Heart right ventricle (tissue), 16 donors: ENCODE measurements at regions not wholly inside any gene's neighbourhood (a gene's known extent, or its start where the extent isn't known, plus 50 kb on each side); places are given as distances from the start of the nearest gene placed in this dataset.
"Not testable (repeated sequence)": the region's sequence is repeated elsewhere in the genome, so short reads cannot be mapped to it uniquely, and the experiment has no call there.

ENCODE experiments used
- ATAC-seq, 8 donors: fragments of 200-7000 bp; cut with Tn5 transposase; one replicate each; pipeline ENCODE4 v1.9.1; 2020; ENCODE audit warnings: mild to moderate bottlenecking in 8 of 8, moderate library complexity in 8 of 8, moderate number of reproducible peaks in 1 of 8
- DNase-seq, 2 donors: peaks; one replicate each; pipeline ENCODE4 v3.0.0-alpha.2; 2020
- H3K27ac ChIP-seq, 10 donors: fragments of 200-600 bp; sonication (generic) in 2 of 10; one replicate each; pipeline versions ENCODE4 v1.5.0 to v1.8.0; 2020 to 2022; ENCODE audit warnings: mild to moderate bottlenecking in 3 of 10
- H3K27me3 ChIP-seq, 7 donors: fragments of 200-600 bp; one replicate each; pipeline ENCODE4 v1.8.0; 2021 to 2022; ENCODE audit warnings: mild to moderate bottlenecking in 2 of 7
- H3K36me3 ChIP-seq, 9 donors: fragments of 200-600 bp; sonication (generic) in 1 of 9; one replicate each; pipeline versions ENCODE4 v1.5.0 to v1.8.0; 2020 to 2022; ENCODE audit warnings: mild to moderate bottlenecking in 2 of 9
- H3K4me1 ChIP-seq, 9 donors: fragments of 200-600 bp; sonication (generic) in 1 of 9; one replicate each; pipeline versions ENCODE4 v1.5.0 to v1.8.0; 2020 to 2022; ENCODE audit warnings: mild to moderate bottlenecking in 4 of 9
- H3K4me3 ChIP-seq, 10 donors: fragments of 200-600 bp; sonication (generic) in 2 of 10; one replicate each; pipeline versions ENCODE4 v1.5.0 to v1.8.0; 2020 to 2022; ENCODE audit warnings: mild to moderate bottlenecking in 7 of 10, moderate library complexity in 2 of 10
- H3K9me3 ChIP-seq, 11 donors: fragments of 200-600 bp in 10 of 11; sonication (generic) in 2 of 11; one replicate each; pipeline versions ENCODE4 v1.5.0 to v1.8.0; 2013 to 2022; ENCODE audit warnings: mild to moderate bottlenecking in 2 of 11, control low read depth in 1 of 11, moderate library complexity in 1 of 11
- WGBS, 2 donors: extraction: QIAGEN DNeasy Blood & Tissue Kit; methylation state at CpG; one replicate each; pipeline ENCODE4 v1.1.7; 2013; ENCODE audit warnings: inconsistent platforms in 1 of 2; 5-methylcytosine and 5-hydroxymethylcytosine counted together
- intact Hi-C, 10 donors: fragments of 100-400 bp; cut with DNase I; formaldehyde crosslinking; loops; one replicate each; pipeline versions ENCODE4 v1.11.1 to v1.14.2; 2022
- TF ChIP-seq, protein P1 (sequence below), 9 donors: fragments of 200-600 bp; sonication (generic) in 2 of 9; IDR thresholded peaks; one replicate each; pipeline versions ENCODE4 v1.5.0 to v1.8.0; 2021 to 2022; ENCODE audit warnings: antibody characterized with exemption in 9 of 9, mild to moderate bottlenecking in 5 of 9, moderate library complexity in 1 of 9
- donor health status: Arrhythmogenic right ventricular cardiomyopathy.
- donor health status: ischemic (EF 13 %, LVEDD 7.1; RV severe dilation, severe dysfunction).
- donor health status: healthy with polysubstance abuse.
- donor health status: DM: no; HTN: yes; CAD: no.
- donor health status: DM: no; HTN: no; CAD: no.
- donor health status: ischemic (EF 25% LVEDD 6.9; RV normal size, moderate dysfunction).
- donor health status: ischemic (EF 25% LVEDD 5.7; RV mildly dilated, moderate dysfunction).
- donor health status: healthy.
- donor health status: DM: yes; HTN: yes; CAD: no.
- donor health status: Ischemic cardiomyopathy.
- donor health status: ischemic (EF 35%, LVEDD 5.7; RV mildly dilated, moderate dysfunction).
- donor health status: nonischemic (EF 11% LVEDD 7.7; RV severe dilation, severe dysfunction).
- donor health status: DM: yes; HTN: yes; CAD: no.
- donor health status: PGD.
- donor health status: ischemic (EF 29% LVEDD 5.4; RV normal size, mild dysfunction).
- donor health status: nonischemic (EF 23%, LVEDD 6.1; RV moderate dilation, normal function).

DNA sequence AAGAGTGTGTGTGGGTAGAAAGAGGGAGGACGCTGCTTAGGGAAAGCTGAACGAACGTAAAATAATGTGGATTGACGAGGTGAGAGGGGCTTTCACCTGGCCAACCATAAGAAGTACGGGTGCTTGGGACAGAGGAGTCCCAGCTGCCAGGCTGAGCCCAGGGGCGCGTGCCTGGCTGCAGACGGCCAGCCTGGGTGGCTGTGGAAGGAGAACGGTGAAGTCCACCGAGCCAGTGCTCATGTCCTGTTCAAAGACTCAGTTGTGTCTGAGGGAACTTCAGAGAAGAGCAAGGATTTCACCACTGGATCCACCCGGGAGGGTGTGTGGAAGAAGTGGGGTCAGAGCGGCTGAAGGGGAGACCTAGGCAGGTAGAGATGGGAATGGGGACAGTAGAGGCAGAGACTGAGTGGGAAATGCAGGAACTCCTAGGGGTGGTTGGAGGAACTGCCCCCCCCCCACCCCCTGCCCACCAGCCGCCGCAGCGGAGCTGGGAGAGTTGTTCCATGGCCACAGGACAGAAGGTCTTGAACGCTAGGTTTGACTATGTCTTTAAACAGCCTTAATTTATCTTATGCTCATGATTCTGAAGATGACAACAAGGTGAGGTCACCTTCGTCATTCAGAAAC, 68.1 kb upstream of the TBXT start:
- Histone ChIP-seq H3K27me3 (peaks cover 0 to 67% (median 37%) of the 10 kb centered on the region in 7 donors), H3K36me3 (no peaks in the 10 kb centered on the region), H3K9me3 (no peaks in the 10 kb centered on the region), H3K27ac (no peak overlapping the region), H3K4me3 (no peak overlapping the region), H3K4me1 (no peaks in the 10 kb centered on the region)
- no peak for DNase-seq
- intact Hi-C loops: no loop called here
- TF ChIP-seq, protein P1, sequence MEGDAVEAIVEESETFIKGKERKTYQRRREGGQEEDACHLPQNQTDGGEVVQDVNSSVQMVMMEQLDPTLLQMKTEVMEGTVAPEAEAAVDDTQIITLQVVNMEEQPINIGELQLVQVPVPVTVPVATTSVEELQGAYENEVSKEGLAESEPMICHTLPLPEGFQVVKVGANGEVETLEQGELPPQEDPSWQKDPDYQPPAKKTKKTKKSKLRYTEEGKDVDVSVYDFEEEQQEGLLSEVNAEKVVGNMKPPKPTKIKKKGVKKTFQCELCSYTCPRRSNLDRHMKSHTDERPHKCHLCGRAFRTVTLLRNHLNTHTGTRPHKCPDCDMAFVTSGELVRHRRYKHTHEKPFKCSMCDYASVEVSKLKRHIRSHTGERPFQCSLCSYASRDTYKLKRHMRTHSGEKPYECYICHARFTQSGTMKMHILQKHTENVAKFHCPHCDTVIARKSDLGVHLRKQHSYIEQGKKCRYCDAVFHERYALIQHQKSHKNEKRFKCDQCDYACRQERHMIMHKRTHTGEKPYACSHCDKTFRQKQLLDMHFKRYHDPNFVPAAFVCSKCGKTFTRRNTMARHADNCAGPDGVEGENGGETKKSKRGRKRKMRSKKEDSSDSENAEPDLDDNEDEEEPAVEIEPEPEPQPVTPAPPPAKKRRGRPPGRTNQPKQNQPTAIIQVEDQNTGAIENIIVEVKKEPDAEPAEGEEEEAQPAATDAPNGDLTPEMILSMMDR (IDR thresholded peaks at IDR 0.05): no peak
- ATAC-seq: no peak
- WGBS, 2 donors: 80 to 83% methylated on average over 17 of the region's 17 CpGs

DNA sequence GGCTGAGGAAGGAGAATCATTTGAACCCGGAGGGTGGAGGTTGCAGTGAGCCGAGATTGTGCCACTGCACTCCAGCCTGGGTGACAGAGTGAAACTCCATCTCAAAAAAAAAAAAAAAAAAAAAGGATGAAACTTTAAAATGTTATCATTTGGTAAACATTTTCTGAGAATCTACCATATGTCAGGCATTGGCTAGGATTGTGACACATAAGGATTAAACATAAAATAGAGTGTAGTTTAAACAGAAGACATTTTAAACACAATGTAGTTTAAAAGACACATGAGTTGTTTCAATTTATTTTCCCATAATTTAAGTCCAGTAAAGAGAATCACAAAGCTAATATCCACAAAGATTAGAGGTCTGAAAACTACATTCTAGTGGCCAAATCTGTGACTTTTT, 63.5 kb upstream of the TBXT start:
- H3K4me1 ChIP-seq, H3K4me3 ChIP-seq, DNase-seq, intact Hi-C loops, H3K36me3 ChIP-seq, H3K9me3 ChIP-seq, H3K27ac ChIP-seq, ATAC-seq: not testable (repeated sequence)
- 86 to 97% methylated on average over 2 of the region's 2 CpGs for WGBS, 2 donors
- H3K27me3 ChIP-seq: peaks cover 0 to 79% (median 49%) of the 10 kb centered on the region in 7 donors

DNA sequence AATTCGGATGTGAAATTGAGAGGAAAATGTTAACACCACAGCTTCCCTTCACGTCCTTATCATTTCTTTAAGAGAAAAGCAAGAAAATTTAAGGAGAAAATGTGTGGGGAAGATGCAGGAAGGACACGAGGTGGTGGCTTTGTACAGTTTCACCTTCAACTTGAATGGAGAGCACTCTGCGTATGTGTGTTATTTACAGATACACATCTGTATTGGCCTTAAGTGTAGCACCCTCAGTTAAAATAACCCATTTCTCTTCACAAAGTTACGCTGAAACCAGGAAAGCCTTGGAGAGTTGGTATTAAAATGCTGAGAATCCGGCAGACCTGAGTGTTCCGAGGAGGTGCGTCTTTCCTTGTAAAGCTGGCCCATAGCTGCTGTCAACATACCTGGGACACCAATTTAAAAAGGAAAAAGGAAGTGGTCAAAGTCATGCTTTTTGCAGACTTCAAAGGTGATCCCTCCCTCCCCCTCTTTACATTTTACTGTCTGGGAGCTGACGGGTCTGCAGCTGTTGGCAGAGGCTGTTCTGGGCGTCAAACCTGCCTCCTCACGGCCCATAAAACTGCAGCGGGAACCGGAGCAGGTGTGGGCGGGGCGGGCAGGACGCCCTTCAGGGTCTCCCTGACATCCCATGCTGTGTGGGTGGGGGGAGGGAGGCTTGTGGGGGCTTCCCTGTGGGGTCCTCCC, 61.3 kb upstream of the TBXT start:
- intact Hi-C loops: no loop called here
- DNase-seq: no peak
- WGBS, 2 donors: 36 to 37% methylated on average over 16 of the region's 16 CpGs
- no peaks in the 10 kb centered on the region for H3K36me3 ChIP-seq
- no peaks in the 10 kb centered on the region for H3K9me3 ChIP-seq
- TF ChIP-seq, protein P1 (IDR thresholded peaks at IDR 0.05): no peak
- no peaks in the 10 kb centered on the region for H3K4me1 ChIP-seq
- no peak overlapping the region for H3K27ac ChIP-seq
- peaks cover 0 to 68% (median 45%) of the 10 kb centered on the region in 7 donors for H3K27me3 ChIP-seq
- ATAC-seq: no peak
- no peak overlapping the region for H3K4me3 ChIP-seq

DNA sequence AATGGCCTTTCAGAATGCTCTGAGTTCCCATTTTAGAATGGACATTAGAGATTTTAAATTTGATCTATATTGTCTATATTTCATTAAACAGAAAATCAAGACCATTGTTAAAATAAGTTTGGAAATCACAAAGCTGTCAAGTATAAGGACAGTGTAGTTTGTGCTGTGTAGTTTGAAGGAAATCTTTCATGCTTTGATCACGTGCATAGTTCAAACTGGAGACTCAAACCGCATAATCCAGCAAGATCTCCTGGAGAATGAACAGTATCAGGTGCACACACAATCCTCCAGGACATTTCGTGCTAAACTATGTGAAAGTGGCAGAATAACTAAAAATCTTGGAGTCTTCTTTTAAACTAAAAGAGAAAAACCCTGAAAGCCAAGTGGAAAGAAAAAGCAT, 60.8 kb upstream of the TBXT start:
- Histone ChIP-seq H3K4me1 (no peaks in the 10 kb centered on the region), H3K27me3 (peaks cover 0 to 68% (median 49%) of the 10 kb centered on the region in 7 donors), H3K9me3 (no peaks in the 10 kb centered on the region), H3K4me3 (no peak overlapping the region), H3K27ac (no peak overlapping the region), H3K36me3 (no peaks in the 10 kb centered on the region)
- intact Hi-C loops: no loop called here
- ATAC-seq: no peak
- TF ChIP-seq, protein P1 (IDR thresholded peaks at IDR 0.05): no peak
- 68 to 86% methylated on average over 3 of the region's 3 CpGs for WGBS, 2 donors
- DNase-seq: no peak

DNA sequence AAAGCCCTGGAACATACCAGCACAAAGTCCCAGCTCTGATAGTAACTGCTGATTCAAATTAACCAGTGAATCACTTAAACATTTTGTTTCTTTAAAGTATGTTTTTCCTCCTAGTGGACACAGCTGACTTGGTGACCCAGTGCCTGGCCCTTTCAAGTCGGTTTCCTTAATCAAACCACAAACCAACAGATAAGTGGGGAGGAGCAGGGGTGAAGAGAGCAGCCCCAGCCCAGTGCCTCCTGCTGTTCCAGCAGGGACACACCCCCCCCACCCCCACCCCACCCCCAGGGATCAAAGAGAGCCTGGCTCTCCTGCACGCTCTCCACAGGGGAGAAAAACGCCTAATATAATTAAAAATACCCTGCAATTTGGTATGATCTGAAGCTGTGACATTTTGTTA, 55.4 kb upstream of the TBXT start:
- H3K9me3 ChIP-seq: no peaks in the 10 kb centered on the region
- no peaks in the 10 kb centered on the region for H3K36me3 ChIP-seq
- H3K4me1 ChIP-seq: no peaks in the 10 kb centered on the region
- TF ChIP-seq, protein P1 (IDR thresholded peaks at IDR 0.05): no peak
- no peak overlapping the region for H3K4me3 ChIP-seq
- intact Hi-C loops: no loop called here
- DNase-seq (no peak), ATAC-seq (no peak)
- WGBS, 2 donors: 22 to 26% methylated on average over 3 of the region's 3 CpGs
- no peak overlapping the region for H3K27ac ChIP-seq
- peaks cover 0 to 56% (median 52%) of the 10 kb centered on the region in 7 donors for H3K27me3 ChIP-seq
